IPS-20b (cell line): ENCODE measurements at regions not wholly inside any gene's neighbourhood (a gene's known extent, or its start where the extent isn't known, plus 50 kb on each side); places are given as distances from the start of the nearest gene placed in this dataset.

Source experiments
- H3K27ac ChIP-seq: one replicate; pipeline ENCODE4 v1.5.1; 2013; ENCODE audit warnings: low read length
- H3K27me3 ChIP-seq: 2 replicates; pipeline ENCODE4 v1.6.1; 2013; ENCODE audit warnings: mild to moderate bottlenecking, low read length, inconsistent platforms; ENCODE audit not compliant: insufficient read depth
- H3K36me3 ChIP-seq: 2 replicates; pipeline ENCODE4 v1.6.1; 2013; ENCODE audit warnings: low read depth, mild to moderate bottlenecking, inconsistent platforms, low read length, moderate library complexity; ENCODE audit not compliant: insufficient read depth
- H3K4me1 ChIP-seq: 2 replicates; pipeline ENCODE4 v1.6.1; 2013; ENCODE audit warnings: mild to moderate bottlenecking, control low read depth, inconsistent platforms, low read length, moderate library complexity; ENCODE audit not compliant: insufficient read depth
- H3K4me3 ChIP-seq: 2 replicates; pipeline ENCODE4 v1.5.1; 2013; ENCODE audit warnings: mild to moderate bottlenecking, low read length, inconsistent platforms
- H3K9ac ChIP-seq: 2 replicates; pipeline ENCODE4 v1.6.1; 2013; ENCODE audit warnings: low read depth, mild to moderate bottlenecking, inconsistent platforms, low read length, moderate library complexity
- H3K9me3 ChIP-seq: 2 replicates; pipeline ENCODE4 v1.6.1; 2013; ENCODE audit warnings: mild to moderate bottlenecking, low read depth, low read length, inconsistent platforms; ENCODE audit not compliant: insufficient read depth

DNA sequence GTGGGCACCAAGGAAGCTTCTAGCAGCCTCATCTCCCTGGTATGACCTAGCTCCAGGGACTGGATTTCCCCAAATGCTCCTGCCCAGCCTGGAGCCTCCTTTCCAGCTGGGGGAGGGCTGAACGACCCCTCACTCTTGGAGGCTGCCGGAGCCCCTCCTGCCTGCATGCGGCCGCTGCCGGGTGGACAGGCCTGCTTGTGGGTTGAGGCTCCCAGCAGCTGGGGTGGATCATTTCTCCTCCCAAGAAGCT is 213.6 kb downstream of the SEC14L1 start:
- Histone ChIP-seq H3K4me1 (peaks cover 7% of the 10 kb centered on the region; the same call in 1 of the 2 replicates), H3K36me3 (no peaks in the 10 kb centered on the region), H3K9ac (no peak overlapping the region), H3K9me3 (no peaks in the 10 kb centered on the region), H3K4me3 (no peak overlapping the region), H3K27ac (no peak overlapping the region), H3K27me3 (no peaks in the 10 kb centered on the region)

DNA sequence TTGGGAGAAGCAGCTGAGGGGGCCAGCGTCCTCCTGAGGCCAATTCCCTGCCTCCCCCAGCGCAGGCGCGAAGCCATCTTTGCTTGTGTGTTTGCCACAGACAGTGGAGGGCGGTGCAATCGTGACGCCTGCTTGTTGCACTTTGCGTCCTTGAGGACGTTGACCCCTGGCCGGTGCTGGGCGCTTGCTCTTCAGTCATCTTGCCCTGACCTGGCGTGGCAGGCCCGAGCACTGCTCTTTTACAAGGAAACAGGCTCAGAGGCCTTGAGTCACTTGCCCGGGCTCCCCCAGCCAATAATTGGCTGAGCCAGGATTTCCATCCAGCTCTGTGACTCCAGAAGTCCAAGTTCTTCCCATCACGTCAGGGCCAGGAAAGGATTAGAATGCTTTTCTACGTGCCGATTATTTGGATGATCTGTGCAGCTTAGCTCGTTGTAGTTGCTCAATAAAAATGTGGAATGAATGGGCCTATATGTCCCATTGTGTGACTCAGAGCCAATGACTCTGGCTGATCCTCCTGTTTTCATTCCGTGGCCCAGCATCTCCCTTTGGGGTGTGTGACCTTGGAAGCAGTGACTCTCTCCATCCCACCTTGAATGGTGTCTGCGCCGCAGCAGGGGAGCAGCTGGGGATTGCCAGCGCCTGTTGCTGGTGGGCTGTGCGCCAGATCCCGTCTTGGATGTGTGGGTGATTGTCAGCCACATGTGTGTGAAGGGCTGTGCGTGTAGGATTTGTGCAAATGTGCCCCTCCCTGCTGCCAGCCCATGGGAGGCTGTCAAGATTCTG is 214.1 kb downstream of the SEC14L1 start:
- H3K27ac ChIP-seq, result no peak overlapping the region

GRCh38 chr17:77356109-77356689 is 215.4 kb downstream of the SEC14L1 start:
- Histone ChIP-seq H3K4me3 (no peak overlapping the region), H3K36me3 (no peaks in the 10 kb centered on the region), H3K27ac (no peak overlapping the region), H3K27me3 (no peaks in the 10 kb centered on the region), H3K9ac (no peak overlapping the region), H3K9me3 (no peaks in the 10 kb centered on the region), H3K4me1 (peaks cover 2% of the 10 kb centered on the region; the same call in 1 of the 2 replicates)

More for the DNA sequence above, 214.1 kb downstream of the SEC14L1 start:
- Histone ChIP-seq H3K27me3 (no peaks in the 10 kb centered on the region), H3K4me1 (peaks cover 7% of the 10 kb centered on the region; the same call in 1 of the 2 replicates), H3K9me3 (no peaks in the 10 kb centered on the region), H3K4me3 (no peak overlapping the region), H3K36me3 (no peaks in the 10 kb centered on the region), H3K9ac (no peak overlapping the region)

DNA sequence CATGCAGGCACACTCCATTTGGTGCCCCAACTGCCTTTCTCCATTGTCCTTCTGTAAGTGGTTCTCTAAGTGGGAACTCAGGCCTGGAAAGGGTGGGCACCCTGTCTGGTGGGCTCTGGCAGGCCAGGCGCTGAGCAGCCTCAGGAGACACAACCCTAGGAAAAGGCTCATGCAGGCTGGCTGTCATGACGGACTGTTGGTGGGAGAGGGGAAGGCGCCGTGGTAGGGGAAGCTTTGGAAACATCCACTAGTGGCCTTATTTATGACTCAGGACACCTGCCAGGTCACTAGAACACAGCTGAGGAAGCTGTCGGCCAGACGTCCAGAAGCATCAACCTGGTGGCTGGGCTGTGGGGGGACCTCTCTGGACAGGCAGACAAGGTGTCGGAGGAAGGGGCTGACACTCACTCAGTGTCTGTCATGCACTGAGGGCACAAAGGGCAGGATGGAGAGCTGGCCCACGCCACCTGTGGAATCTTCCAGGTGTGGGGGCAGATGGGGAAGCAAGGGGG is 216.0 kb downstream of the SEC14L1 start:
- H3K27ac ChIP-seq, result no peak overlapping the region
- H3K9me3 ChIP-seq, result no peaks in the 10 kb centered on the region
- no peak overlapping the region for H3K9ac ChIP-seq
- H3K36me3 ChIP-seq, result no peaks in the 10 kb centered on the region
- no peak overlapping the region for H3K4me3 ChIP-seq
- no peaks in the 10 kb centered on the region for H3K27me3 ChIP-seq
- H3K4me1 ChIP-seq, result no peaks in the 10 kb centered on the region; the same call in 1 of the 2 replicates

- H3K9me3 ChIP-seq, result no peaks in the 10 kb centered on the region
- no peak overlapping the region for H3K9ac ChIP-seq
- no peak overlapping the region for H3K27ac ChIP-seq
- H3K27me3 ChIP-seq, result no peaks in the 10 kb centered on the region
- H3K4me1 ChIP-seq, result no peaks in the 10 kb centered on the region
- H3K36me3 ChIP-seq, result no peaks in the 10 kb centered on the region
- H3K4me3 ChIP-seq, result no peak overlapping the region
Observed at GRCh38 chr17:77358801-77359200, 218.0 kb downstream of the SEC14L1 start.

DNA sequence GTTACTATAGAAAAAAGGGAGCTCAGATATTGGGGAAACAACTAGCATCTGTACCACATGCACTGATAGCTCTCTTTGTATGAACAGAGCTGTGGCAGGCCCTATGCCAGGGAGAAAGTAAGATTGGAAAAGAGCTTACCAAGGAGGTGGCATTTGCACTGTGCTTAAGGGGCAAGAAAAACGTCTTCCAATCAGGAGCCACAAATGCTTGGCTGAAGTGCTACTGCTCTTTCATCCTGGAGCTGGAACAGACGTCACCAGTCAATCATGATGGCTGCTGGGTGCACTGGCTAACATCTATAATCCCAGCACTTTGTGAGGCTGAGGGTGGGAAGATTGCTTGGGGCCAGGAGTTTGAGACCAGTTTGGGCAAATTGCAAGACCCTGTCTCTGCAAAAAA is 218.5 kb downstream of the SEC14L1 start:
- Histone ChIP-seq H3K4me1 (no peaks in the 10 kb centered on the region), H3K9ac (no peak overlapping the region), H3K36me3 (no peaks in the 10 kb centered on the region), H3K4me3 (no peak overlapping the region), H3K27me3 (no peaks in the 10 kb centered on the region), H3K9me3 (no peaks in the 10 kb centered on the region), H3K27ac (no peak overlapping the region)

GRCh38 chr17:77361986-77362620 is 221.3 kb downstream of the SEC14L1 start:
- peaks cover 13% of the 10 kb centered on the region for H3K4me1 ChIP-seq
- H3K4me3 ChIP-seq, result no peak overlapping the region
- H3K27me3 ChIP-seq, result no peaks in the 10 kb centered on the region
- no peak overlapping the region for H3K9ac ChIP-seq
- no peak overlapping the region for H3K27ac ChIP-seq
- H3K9me3 ChIP-seq, result no peaks in the 10 kb centered on the region
- no peaks in the 10 kb centered on the region for H3K36me3 ChIP-seq

DNA sequence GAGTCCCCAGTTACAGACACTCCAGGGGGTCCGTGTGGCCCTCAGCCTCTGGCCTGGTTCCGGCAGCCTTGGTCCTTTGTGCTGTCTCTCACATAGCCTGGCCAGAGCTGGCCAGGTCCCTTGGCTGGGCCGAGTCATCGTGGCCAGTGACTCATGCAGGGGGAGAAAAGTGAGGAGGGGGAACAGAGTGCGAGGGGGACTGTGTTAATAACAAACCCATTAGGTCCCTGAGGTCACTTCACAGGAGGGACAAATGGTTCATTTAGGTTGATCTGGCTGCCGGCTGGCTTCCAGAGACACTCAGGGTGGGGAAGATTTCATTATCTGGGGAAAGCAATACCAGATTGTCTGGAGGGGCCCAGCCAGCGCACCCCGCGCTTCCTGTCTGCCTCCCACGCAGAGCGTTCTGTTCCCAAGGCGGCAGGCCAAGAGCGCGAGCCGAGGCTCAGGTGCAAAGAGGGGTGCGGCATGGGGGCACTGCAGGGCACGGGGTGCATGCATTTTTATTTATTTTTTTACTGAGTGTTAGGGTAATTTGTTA is 223.1 kb downstream of the SEC14L1 start:
- Histone ChIP-seq H3K9me3 (no peaks in the 10 kb centered on the region), H3K9ac (no peak overlapping the region), H3K27me3 (no peaks in the 10 kb centered on the region), H3K4me1 (peaks cover 13% of the 10 kb centered on the region), H3K4me3 (no peak overlapping the region), H3K36me3 (no peaks in the 10 kb centered on the region), H3K27ac (no peak overlapping the region)

- H3K36me3 ChIP-seq, result no peaks in the 10 kb centered on the region
- H3K9me3 ChIP-seq, result no peaks in the 10 kb centered on the region
- no peak overlapping the region for H3K4me3 ChIP-seq
- no peak overlapping the region for H3K27ac ChIP-seq
- no peaks in the 10 kb centered on the region for H3K27me3 ChIP-seq
- no peak overlapping the region for H3K9ac ChIP-seq
- peaks cover 13% of the 10 kb centered on the region for H3K4me1 ChIP-seq
Observed at GRCh38 chr17:77364381-77364911, 223.7 kb downstream of the SEC14L1 start.

- Histone ChIP-seq H3K9ac (no peak overlapping the region), H3K4me1 (peaks cover 13% of the 10 kb centered on the region)
Observed at GRCh38 chr17:77364941-77365583, 224.3 kb downstream of the SEC14L1 start.

DNA sequence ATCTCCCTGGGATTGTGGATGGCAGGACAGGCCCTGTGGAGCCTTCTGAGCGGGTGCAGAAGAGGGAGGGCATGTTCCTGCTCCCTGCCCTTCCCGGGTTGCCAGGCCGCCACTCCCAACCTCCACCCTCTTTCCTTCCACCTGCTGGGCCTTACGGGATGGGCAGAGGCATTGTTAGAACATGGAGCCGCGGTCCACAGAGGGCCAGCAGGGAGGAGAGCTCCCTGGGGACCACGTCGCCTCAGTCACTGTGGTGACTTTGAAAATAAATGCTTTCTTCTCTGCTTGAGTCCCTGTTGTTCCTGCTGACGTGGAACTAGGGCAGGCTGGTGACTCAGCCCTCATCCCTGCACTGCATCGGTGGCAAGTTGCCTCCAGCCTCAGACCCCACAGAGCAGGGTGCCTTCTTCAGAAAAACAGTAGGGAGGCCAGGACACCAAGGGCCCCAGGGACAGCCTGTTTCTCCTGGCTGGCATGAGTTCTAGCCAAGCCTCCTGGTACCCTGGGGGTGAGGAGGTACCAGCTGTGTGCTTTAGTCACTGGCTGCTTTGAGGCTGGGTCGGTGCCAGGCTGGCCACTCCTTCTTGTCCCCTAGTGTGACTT is 224.9 kb downstream of the SEC14L1 start:
- no peaks in the 10 kb centered on the region for H3K27me3 ChIP-seq
- no peak overlapping the region for H3K4me3 ChIP-seq
- no peaks in the 10 kb centered on the region for H3K36me3 ChIP-seq
- H3K4me1 ChIP-seq, result peaks cover 13% of the 10 kb centered on the region
- H3K27ac ChIP-seq, result no peak overlapping the region
- no peak overlapping the region for H3K9ac ChIP-seq
- no peaks in the 10 kb centered on the region for H3K9me3 ChIP-seq

More at GRCh38 chr17:77364941-77365583, 224.3 kb downstream of the SEC14L1 start:
- no peaks in the 10 kb centered on the region for H3K27me3 ChIP-seq
- H3K9me3 ChIP-seq, result no peaks in the 10 kb centered on the region
- H3K36me3 ChIP-seq, result no peaks in the 10 kb centered on the region
- no peak overlapping the region for H3K27ac ChIP-seq
- H3K4me3 ChIP-seq, result no peak overlapping the region
